GM18498 (cell line): ENCODE measurements at regions not wholly inside any gene's neighbourhood (a gene's known extent, or its start where the extent isn't known, plus 50 kb on each side); places are given as distances from the start of the nearest gene placed in this dataset.

ENCODE experiments used
- ATAC-seq: cut with Tn5 transposase; IDR thresholded peaks from one replicate; pipeline ENCODE4 v1.9.1; 2021; ENCODE audit warnings: mild to moderate bottlenecking, moderate library complexity; ENCODE audit not compliant: unreplicated experiment

- no peak for ATAC-seq
Measured at GRCh38 chr2:172350839-172351479, 76.4 kb upstream of the ITGA6 start.

GRCh38 chr2:172351586-172351985 lies 75.8 kb upstream of the ITGA6 start:
- ATAC-seq = no peak

- ATAC-seq = no peak
Measured at GRCh38 chr2:172354347-172354746, 73.0 kb upstream of the ITGA6 start.

- no peak for ATAC-seq
Measured at GRCh38 chr2:172357442-172357841, 69.9 kb upstream of the ITGA6 start.

- ATAC-seq = no peak
Measured at GRCh38 chr2:172358691-172359556, 68.5 kb upstream of the ITGA6 start.

DNA sequence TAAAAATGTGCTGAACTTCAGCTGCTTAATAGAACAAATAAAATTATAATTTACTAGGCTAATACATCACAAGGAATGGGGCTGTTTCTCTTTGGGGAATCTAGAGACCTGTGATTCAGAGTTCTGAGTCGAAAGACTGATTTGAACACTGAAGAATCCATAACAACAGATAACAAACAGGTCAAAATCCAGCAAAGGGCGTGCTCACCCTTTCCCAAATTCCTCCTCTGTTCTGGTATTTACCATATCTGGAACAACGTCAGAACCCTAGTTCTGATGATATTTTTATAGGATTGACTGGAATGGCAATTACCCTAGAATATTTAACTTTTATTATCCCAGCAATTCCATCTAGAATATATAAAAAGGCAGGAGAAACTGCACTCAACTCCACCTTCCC lies 66.0 kb upstream of the ITGA6 start:
- ATAC-seq = no peak

DNA sequence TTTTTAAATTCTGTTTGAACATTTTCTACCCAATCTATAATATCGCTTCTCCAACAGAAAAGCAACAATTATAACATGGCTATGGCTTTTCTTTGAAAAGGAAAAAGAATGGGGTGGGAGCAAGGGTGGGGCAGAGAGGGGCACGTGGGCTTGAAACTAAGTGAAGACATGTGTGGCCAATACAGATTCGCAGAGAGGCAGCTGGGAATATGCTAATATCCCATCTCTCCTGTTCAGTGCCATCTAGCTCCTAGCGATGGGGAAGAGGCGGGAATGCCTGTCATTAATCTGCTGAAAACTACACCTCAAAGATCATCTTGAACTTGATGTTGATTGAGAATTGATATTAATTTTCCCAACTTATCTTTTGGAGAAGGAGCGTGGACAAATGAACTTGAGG lies 65.5 kb upstream of the ITGA6 start:
- no peak for ATAC-seq

DNA sequence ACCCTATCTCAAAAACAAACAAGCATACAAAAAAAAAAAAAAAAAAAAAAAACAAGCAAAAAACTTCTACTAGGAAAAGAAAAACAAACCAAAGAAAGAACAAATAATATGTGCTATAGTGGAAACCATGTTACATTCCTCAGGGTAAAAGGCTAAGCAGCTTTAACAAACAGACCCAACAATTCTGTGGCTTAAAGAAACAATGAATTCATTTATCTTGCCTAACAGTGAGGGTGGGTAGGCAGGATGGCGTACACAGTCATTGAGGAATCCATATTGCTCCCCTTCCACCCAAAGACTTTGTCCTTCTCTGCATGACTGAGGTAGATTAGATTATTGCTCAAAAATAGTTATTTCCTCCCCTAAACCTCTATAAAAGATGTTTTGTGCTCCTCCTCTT lies 63.1 kb upstream of the ITGA6 start:
- ATAC-seq = no peak

- no peak for ATAC-seq
Measured at GRCh38 chr2:172366596-172367150, 60.7 kb upstream of the ITGA6 start.

GRCh38 chr2:172370821-172371455 lies 56.4 kb upstream of the ITGA6 start:
- ATAC-seq = no peak

DNA sequence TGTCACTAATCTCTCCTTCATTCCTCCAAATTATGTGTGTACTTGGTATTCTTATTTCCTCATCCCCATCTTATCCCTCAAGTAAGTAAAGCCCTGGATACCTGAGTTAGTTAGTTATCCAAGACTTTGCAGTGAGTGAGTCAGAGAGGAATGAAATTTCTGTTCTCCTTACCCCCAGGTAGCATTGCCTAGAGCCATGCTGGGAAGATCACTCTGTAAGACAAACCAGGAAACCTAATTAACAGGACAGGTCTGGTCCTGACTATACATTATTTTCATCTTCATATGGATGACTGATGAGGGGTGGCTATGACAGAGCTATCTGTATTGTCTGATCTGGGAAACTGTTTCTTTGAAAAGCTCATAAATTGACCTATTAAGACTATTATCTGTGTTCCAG lies 55.0 kb upstream of the ITGA6 start:
- no peak for ATAC-seq

GRCh38 chr2:172373076-172373475 lies 54.3 kb upstream of the ITGA6 start:
- ATAC-seq = no peak

GRCh38 chr2:172373766-172374165 lies 53.6 kb upstream of the ITGA6 start:
- ATAC-seq = no peak

- ATAC-seq = no peak
Measured at GRCh38 chr2:172374318-172375240, 52.8 kb upstream of the ITGA6 start.

GRCh38 chr2:172375251-172375650 lies 52.1 kb upstream of the ITGA6 start:
- ATAC-seq = no peak

DNA sequence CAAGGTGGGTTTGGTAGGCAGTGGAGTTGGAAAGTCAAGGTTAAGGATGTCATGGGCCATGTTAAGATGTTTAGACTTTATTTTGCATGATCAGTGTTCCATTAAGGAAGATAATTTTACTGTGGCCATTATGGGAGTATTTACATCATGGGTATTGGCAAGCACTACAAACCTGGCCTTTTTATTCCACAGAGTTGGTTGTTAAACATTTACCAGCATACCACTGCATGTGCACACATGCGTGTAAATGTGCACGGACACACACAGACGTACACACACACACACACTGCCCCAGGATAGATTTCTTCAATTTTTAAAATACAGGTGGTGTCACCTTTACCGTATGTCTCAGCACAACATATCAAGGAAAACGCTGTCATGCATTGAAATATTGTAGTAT lies 51.4 kb upstream of the ITGA6 start:
- no peak for ATAC-seq

GRCh38 chr2:172376505-172377125 lies 50.8 kb upstream of the ITGA6 start:
- ATAC-seq = no peak

- ATAC-seq = no peak
Measured at GRCh38 chr2:172377408-172377807, 50.0 kb upstream of the ITGA6 start.
